Fibroblast of skin of left biceps (primary cell): ENCODE measurements at regions not wholly inside any gene's neighbourhood (a gene's known extent, or its start where the extent isn't known, plus 50 kb on each side); places are given as distances from the start of the nearest gene placed in this dataset.
"Not testable (repeated sequence)": the region's sequence is repeated elsewhere in the genome, so short reads cannot be mapped to it uniquely, and the experiment has no call there.

Source experiments
- DNase-seq, 2 experiments: peaks; one replicate each; pipeline ENCODE4 v3.0.0-alpha.2; 2013; ENCODE audit warnings: low read depth in 2 of 2

DNA sequence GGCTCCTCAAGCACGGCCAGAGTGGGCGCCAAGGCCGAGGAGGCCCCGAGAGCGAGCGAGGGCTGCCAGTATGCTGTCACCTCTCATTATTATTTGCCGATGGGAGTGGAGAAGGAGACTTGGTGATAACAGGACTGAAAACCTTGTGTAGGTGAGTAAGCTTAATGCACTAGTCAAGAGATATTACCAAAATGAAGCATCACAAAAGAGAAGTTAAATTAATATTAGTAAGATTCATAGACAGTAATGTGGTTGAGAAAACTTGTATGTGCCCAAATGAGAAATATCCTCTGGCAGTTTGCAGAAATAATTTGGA is 204.5 kb upstream of the SLITRK1 start:
- DNase-seq: no peak

DNA sequence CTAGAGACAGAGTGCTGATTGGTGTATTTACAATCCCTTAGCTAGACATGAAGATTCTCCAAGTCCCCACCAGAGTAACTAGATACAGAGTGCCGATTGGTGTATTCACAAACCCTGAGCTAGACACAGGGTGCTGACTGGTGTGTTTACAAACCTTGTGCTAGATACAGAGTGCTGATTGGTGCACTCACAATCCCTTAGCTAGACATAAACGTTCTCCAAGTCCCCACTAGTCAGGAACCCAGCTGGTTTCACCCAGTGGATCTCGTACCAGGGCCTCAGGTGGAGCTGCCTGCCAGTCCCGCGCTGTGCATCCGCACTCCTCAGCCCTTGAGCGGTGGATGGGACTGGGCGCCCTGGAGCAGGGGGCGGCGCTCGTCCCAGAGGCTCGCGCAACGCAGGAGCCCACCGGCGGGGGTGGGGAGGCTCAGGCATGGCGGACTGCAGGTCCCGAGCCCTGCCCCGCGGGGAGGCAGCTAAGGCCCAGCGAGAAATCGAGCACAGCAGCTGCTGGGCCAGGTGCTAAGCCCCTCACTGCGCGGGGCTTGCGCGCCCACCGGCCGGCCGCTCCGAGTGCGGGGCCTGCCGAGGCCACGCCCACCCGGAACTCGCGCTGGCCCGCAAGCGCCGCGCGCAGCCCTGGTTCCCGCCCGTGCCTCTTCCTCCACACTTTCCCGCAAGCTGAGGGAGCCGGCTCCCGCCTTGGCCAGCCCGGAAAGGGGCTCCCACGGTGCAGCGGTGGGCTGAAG is 204.0 kb upstream of the SLITRK1 start:
- not testable (repeated sequence) for DNase-seq

DNA sequence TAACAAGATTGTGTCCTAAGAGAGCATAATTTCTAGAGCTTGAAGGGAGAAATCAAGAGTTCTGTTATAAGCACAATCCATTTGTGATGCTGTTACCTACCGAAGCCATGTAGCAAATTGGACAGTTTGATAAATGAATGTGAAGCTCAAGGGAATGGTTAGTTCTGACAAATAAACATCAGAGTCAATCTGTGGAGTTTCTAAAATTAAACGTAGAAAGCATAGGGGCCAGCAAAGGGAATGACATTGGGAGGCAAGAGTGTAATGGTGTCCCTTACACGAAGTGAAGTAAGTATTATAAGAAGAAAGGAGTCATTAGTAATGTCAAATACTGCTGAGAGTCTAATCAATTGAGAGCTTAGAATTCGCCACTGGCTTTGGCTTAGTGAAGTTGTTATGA is 200.2 kb upstream of the SLITRK1 start:
- DNase-seq: no peak

DNA sequence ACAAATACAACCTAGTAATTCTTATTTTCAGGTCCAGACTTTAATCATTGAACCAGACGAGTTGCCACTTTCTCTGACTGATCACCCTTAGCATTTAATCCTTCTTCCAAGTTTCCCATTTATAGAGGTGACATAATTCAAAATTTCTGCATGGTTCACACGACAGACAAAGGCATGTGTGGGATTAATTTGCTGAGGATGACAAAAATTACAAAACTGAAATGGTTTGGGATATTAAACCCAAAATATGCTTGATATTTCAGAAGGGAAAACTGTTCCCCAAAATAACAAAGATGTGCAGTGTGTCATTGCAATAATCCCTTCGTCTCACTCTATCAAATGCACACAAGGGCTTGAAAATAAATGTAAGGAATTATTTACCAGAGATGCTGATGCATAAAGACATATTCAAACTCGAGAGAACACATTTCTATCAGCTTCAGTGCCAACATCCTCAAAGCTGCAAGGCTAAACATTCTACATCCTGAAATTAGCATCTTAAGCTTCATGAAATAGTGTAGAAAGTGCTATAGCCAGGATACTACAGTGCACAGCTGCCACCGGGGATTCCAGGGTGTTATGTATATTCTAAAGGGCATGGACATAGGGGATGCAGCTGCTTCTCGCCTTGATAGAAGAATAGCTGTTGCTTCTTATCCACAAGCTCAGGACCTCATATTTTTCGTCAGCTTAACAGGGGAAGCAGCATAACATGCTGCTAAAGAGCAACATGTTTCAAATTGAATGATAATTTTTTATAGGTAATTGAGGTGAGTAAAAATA is 198.7 kb upstream of the SLITRK1 start:
- DNase-seq: no peak

DNA sequence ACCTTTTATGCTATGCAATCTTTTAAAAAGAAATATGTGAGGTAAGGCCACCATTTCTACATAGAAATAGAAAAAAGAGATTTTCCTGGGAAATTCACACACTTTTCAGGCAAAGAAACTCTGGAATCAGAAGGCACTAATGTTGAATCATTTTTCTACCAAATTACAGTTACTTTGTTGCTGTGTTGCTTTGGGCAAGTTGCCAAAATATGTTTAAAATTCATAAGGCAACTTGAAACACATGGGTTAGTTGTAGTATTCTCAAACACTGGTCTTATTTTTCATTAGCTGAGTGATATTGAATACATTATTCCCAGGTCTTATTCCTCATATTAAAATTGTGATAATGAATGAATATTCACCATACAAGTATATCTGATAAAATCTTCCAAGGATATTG is 195.0 kb upstream of the SLITRK1 start:
- DNase-seq: no peak

DNA sequence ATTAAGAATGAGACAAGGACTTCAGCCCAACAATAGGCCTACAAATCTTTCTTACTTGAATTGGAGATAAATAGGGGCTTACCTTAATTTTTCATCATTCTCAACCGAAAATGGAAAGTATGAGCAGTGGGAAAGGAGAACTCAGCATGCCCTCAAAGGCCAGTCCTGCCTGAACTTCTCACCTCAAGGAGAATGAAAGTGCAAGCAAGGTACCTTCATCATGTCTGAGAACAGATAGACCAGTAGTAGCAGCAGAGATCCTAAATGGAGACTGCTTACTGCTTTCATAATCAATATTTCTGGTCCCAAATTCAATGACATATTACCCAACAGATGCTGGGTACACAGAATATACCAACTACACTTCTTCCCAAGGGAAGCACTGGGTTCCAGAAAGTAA is 194.0 kb upstream of the SLITRK1 start:
- DNase-seq: no peak

DNA sequence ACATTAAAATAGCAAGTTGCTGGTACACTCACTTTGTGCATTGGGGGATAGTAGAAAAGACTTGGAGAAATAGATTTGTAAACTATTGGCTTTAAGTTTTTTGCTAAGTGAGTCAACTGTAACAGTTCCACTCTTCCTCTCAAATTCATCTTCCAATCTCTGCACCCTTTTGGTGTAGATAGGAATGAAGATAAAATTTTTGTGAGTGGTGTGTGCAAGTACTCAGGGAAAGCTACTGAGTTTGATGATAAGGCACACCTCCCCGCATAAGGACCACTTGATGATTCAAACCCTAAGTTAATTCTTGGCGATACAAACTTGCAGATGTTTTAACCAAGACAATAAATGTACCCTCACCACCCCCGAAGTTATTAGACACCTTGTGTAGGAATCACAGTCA is 168.3 kb upstream of the SLITRK1 start:
- DNase-seq: peak; percentile 30 to 32

DNA sequence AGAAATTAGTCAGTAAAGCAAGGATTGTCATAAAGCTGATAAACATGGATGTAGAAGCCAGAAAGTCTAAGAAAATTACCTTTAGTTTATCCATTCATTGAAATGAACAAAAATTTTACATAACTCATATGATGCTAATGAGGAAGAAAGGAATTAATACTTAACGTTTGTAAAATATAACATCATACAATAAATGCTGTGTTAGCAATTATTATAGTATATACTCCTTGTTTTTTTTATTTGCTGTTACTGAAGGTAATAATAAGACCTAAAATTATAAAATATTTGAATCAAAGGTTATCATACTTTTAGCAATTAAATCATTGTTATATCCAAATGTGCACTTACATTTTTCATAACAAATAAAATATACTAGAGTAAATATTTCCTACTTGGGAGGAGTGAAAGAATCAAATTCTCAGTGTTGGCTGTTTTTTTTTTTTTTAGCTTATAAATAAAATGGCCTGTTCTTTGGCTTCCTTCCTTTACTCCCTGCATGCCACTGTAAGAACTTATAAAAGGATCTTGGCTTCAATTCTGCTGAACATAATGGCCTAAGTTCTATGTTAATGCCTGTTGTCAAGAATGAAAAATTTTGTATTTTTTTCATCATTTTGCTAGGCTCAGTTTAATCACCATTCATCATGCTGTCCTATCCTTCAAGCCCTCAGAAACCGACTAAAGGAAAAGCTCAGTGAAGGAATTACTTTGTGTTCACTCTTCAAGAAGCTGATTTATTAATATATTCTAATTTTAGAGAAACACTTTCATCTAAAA is 167.4 kb upstream of the SLITRK1 start:
- no peak for DNase-seq

DNA sequence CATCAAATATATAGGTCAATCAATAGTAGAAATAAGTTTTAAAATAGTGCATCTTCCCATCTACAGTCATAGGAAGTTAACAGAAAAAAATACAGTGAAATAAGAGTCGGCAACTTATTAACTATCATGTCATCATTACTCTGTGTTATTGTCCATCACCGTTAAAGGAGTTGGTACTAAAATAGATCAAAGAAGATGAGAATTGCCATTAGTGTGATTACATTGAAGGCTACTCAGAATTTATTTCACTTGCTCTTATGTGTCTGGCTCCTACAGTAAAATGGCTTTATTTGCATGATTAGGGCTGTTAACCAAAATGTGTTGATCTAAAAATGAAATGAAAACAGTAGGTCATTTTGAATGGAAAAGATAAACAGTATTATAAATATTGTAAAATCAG is 162.5 kb upstream of the SLITRK1 start:
- no peak for DNase-seq

DNA sequence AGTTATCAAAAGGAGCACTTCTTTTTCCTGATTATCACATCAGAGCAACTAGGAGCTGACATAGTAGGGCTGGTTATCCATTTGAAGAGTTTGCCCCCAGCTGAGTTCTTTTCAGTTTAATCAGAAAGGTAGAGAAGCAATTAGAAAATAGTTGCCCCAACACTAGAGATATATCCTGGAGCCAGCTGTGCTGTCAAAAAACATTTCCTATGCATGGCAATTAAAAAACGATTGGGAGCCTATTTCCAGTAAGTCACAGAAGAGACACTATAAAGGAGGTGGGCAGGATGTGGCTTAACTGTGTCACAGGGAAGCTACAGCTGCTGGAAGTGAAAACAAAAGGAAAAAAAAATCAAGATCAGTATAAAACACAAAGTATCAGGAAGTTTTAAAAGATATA is 155.7 kb upstream of the SLITRK1 start:
- no peak for DNase-seq

DNA sequence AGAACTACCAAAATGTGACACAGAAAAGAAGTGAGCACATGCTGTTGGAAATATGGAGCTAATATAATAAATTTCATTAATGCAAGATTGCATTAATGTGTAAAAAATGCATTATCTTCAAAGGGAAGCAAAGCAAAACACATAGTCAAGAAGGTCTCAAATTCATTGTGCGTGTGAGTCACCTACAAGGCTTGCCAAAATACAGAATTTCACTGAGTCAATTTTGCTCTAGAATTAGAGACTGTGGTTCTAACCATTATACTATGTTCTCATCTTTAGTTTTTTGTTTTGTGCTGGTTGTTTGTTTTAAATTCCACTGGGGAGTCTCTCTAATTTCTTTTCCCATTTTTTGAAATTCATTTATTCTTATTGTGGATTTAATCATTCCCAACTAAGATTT is 149.8 kb upstream of the SLITRK1 start:
- DNase-seq: no peak

DNA sequence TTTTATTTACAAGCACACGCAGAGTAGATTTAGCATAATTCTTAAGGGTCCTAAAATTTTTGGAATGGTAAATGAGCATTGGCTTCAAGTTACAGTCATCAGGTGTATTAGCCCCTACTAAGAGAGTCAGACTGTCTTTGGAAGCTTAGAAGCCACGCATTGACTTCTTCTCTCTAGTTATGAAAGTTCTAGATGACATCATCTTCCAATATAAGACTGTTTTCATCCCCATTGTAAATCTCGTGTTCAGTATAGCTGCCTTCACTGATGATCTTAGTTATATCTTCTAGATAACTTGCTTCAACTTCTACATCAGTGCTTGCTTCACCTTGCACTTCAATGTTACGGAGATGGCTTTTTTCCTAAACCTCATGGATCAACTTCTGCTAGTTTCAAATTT is 148.8 kb upstream of the SLITRK1 start:
- no peak for DNase-seq

DNA sequence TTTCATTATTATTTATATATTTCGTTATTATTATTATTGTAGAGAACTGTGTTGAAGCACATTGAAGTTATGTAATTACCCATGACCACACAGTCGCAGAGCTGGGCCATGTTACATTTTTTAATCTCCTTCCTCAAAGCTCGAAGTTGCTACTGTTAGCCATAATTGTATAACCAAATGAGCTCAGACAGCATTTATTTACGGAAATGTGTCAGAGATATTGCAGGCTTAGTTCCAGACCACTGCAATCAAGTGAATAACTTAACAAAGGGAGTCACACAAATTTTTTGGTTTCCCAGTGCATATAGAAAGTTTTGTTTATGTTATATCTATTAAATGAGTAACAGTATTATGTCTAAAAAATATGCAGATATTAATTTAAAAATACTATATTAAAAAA is 147.1 kb upstream of the SLITRK1 start:
- DNase-seq: no peak

DNA sequence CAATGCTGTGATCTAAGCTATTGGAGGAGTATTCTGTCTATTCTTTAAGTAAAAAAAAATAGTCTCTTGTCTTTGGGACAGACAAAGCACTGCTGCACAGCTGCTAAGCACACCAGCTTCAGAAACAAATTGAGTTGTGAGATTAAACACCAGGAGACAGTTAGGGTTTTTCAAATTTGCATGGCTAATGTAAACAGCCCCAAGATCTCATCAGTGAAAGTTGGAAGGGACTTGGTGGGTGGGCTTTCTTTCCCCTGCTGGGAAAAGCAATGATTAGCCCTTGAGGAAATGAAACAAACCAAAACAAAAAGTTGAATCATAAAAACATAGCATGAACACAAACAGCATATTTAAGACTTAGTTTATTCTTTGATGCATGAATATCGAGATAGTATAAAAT is 143.6 kb upstream of the SLITRK1 start:
- DNase-seq: peak in 1 of 2 experiments; percentile 6

DNA sequence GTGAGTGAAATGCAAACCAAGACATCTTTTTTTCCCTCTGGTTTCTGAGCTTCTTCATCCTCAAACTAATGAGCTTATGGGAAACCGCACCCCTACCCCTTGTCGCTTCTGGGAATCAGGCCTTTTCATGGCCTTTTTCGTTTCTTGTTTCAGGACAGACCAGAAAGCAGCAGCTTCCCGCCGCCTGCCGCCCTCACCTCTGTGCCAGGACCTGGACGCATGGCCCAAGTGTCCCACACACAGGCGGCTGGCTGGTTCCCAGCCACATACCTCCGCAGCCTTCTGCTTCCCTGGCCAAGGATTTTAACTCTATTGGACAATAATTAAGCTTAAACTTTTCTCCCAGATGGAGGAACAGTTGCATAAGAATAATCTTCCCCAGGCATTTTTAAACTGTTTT is 114.1 kb upstream of the SLITRK1 start:
- no peak for DNase-seq

DNA sequence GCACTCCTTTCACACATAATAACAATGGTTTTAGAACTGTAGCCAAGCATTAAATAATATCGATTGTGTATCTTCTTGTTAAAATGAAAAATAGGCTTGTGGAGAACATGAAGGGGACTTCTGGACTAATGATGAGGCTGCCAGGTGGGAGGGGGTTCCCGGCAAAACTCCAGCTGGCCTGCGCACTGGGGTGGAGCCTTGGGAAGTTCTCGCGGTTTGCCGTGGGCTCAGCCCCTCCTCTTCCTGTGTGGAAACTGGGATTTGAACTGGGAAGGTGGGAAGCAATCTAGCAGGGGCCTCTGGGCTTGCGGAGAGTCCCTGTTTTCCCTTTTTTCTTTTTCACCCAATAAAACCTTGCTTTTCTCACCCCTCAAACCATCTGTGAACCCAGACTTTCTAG is 113.7 kb upstream of the SLITRK1 start:
- no peak for DNase-seq

DNA sequence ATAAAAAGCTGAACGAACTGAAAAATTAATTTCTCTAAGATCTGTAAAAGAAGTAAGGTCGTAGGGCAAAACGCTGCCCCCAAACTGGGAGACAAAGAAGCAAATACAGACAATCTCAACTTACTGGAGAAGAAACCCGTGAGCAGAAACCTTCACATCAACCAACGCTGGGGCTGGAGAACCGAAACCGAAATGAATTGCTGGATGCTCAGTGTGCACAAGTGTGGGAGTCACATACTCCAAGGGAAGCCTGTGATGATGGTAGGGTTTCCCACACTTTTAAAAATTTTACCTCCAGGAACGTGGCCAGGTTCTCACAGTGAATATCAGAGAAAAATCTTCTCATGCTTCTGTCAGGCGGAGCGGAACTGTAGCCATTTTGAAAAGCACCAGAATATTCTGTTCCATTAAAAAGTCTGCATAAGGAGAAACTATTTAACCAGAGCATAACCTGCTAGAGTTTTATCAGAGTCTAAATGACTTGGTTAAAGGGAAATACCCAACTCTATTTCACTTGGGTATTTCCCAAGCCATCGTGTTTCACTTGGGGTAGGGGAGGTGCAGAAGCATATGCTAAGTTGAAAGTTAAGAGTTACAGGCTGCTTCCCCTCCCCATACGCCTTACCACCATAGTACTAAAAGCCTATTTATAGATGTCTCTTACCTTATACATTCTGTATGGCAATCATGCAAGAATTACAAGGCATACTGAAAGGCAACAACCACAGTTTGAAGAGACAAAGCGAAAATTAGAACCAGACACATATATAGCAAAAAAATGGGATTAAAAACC is 110.5 kb upstream of the SLITRK1 start:
- peak in 1 of 2 experiments; percentile 6 for DNase-seq

DNA sequence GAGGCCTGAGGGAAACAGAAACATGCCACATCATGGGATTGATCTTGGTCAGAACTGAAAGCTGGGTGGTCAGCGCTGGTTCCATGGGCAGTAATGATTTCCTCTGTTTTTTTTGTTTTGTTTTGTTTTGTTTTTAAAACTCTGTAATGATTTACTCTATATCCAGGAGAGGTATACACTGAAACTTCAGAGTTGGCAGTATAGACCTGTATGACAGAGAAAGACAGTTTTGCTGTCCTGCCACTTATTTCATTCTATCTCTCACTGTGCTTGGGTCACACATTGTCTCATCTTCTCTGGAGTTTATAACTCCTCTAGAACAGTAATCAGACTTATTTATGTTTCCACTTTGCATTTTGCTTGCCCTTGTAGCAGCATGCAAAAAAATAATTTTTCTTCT is 105.1 kb upstream of the SLITRK1 start:
- DNase-seq: no peak

DNA sequence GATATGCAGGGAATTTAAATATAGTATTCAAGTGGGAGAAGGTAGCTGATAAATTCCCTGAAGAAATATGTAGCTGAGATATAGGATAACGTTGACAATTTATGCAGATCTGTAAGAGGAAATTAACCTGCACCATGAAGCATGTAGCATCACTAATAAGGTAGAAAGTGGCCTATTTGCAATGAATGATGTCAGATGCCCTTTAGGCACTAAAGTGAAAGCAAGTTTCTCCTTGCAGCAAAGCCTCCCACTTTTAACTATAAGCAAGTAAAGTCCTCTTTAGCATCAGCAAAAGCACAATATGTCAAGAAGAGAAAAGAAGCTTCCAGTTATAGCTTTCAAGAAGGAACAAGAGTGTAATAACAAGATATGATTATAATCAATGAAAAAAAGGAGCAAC is 102.5 kb upstream of the SLITRK1 start:
- no peak for DNase-seq

DNA sequence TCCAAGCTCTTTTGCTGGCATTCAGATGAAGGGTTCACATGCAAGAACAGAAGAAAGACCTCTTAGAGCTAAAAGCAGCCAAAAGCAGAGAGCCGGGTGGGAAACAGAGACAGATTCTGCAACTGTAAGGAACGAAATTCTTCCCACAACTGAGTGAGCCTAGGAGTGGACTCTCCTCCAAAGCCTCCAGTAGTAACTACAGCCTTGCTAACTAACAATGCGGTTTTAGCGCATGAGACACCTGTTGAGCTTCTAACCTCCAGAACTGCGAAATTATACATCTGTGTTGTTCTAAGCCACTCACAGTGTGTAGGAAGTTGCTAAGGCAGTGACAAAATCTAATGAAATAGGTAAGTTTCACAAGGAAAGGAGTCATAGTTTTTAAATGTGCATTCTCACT is 98.1 kb upstream of the SLITRK1 start:
- no peak for DNase-seq

DNA sequence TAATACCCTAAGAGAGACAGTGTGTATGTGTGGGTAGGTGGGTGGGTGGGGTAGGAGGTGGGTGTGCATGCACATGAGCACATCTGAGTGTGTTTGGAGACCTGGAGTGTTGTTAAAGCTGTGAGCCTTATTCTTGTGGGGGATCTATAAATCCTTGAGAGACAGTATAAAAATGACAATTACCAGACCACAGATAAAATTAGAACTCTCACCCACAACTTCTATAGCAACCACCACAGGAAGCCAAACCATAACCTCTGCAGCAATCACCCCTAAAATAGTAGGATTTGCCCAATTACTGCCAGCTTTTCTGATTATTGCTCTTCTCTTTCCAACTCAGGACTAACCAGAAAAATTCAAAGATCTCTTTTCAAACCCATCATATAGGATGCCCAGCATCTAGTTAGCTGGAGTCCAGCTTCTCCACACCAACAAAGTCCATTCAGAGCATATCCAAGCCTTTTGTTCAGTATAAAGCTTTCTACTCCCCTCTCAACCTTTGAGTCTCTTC is 93.4 kb upstream of the SLITRK1 start:
- no peak for DNase-seq

DNA sequence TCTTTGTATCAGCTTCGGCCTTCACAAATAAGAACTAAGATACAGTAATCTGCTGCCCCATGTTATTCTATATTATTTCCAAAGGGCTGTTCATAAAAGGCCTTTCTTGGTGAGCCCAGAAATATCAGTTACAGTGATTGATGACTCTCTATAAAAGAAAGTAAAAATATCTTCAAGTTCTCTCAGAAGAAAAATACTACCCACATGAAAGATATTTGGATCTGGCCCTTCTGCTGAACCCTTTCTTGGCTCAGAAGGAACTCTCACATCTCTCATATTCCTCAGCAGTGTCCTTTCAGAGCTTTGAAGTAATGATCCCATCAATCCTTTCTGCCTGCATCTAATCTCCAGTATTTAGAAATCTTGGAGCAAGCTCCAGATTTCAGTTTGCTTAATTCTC is 76.3 kb upstream of the SLITRK1 start:
- no peak for DNase-seq
